ENCODE measurements at regions not wholly inside any gene's neighbourhood (a gene's known extent, or its start where the extent isn't known, plus 50 kb on each side); places are given as distances from the start of the nearest gene placed in this dataset.

DNA sequence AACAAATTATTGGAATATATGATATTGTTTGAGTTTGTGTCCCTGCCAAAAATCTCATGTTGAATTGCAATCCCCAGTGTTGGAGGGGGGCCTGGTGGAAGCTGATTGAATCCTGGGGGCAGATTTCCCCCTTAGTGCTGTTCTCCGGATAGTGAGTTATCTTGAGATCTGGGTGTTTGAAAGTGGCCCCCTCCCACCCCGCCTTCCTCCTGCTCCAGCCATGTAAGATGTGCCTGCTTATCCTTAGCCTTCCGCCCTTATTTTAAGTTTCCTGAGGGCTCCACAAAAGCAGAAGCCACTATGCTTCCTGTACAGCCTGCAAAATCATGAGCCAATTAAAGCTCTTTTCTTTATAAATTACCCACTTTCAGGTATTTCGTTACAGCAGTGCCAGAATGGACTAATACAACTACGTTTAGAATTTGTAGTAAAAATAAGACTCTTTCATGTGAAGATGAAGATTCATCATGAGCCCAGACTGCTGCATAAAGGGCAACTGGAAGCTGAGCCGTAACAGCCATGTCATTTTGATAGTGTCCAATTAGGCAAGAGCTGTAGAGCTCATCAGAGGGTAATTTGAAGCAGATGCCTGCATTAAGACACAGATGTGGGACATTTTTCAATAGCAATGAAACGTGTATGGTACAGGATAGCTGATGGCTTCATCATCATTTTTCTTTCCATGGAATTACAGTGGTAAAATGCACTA, 1007.2 kb downstream of the REEP3 start:
- TF ChIP-seq, protein P1, sequence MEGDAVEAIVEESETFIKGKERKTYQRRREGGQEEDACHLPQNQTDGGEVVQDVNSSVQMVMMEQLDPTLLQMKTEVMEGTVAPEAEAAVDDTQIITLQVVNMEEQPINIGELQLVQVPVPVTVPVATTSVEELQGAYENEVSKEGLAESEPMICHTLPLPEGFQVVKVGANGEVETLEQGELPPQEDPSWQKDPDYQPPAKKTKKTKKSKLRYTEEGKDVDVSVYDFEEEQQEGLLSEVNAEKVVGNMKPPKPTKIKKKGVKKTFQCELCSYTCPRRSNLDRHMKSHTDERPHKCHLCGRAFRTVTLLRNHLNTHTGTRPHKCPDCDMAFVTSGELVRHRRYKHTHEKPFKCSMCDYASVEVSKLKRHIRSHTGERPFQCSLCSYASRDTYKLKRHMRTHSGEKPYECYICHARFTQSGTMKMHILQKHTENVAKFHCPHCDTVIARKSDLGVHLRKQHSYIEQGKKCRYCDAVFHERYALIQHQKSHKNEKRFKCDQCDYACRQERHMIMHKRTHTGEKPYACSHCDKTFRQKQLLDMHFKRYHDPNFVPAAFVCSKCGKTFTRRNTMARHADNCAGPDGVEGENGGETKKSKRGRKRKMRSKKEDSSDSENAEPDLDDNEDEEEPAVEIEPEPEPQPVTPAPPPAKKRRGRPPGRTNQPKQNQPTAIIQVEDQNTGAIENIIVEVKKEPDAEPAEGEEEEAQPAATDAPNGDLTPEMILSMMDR (IDR thresholded peaks at IDR 0.05; ENCODE audit: insufficient read depth, low read length, poor library complexity, severe bottlenecking), result no peak
- TF ChIP-seq EZH2phosphoT487 (conservative IDR thresholded peaks at IDR 0.05; ENCODE audit: low read length), result no peak
